Right lung (tissue), 2 donors: ENCODE measurements at regions not wholly inside any gene's neighbourhood (a gene's known extent, or its start where the extent isn't known, plus 50 kb on each side); places are given as distances from the start of the nearest gene placed in this dataset.
"Not testable (repeated sequence)": the region's sequence is repeated elsewhere in the genome, so short reads cannot be mapped to it uniquely, and the experiment has no call there.

Source experiments
- DNase-seq, 2 donors: peaks; one replicate each; pipeline ENCODE4 v3.0.0-alpha.2; 2013

DNA sequence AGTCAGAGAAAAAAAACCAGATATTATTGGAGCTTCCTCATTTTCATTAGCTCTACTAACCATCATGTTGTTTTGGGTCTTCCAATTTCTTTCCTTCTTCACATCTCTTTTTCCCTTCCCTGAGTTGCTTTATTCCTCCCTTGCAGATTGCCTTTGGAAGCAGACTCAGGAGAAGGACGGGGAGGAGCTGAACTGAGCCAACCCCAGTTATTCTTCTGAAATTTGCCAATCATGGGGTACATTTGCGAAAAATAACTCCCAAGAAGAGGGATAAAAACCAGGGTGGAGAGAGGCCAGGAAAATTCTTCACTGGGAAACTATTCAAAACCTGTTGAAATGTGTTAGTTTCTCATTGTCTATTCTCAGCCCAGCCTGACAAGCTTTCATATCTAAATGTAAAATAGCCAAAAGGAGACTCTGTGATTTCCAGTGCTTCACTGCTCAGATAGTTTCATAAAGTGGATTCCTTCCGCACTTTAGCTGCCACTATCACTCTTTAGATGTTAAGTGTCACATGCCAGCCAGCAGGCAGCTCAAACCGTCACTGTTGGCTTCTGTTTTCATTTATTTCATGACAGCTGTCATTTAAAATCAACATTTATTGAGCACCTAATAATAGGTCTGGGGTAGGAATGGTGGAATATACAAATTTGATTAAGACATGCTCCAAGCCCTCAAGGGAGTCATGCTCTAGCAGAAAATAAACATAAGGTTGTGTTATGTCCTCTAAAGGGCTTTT, 204.5 kb downstream of the SREK1 start:
- DNase-seq: no peak

DNA sequence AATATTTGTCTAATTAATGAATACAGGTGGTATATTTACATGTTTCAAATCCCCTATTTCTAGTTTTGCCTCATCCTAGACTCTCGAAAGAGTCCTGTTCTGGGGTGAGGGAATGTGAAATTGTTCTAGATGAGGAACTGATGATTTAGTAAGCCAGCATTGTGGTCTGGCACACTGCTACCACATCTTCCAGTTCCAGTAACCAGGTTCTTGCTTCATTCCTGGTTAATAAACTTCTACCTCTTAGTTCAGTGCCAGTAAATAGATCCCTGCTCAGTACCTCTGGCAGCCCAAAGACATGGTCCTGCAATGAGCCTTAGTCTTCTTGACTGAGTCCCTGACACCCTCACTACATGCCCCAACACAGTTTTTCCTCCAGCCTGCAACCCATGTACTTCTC, 207.7 kb downstream of the SREK1 start:
- DNase-seq: no peak

DNA sequence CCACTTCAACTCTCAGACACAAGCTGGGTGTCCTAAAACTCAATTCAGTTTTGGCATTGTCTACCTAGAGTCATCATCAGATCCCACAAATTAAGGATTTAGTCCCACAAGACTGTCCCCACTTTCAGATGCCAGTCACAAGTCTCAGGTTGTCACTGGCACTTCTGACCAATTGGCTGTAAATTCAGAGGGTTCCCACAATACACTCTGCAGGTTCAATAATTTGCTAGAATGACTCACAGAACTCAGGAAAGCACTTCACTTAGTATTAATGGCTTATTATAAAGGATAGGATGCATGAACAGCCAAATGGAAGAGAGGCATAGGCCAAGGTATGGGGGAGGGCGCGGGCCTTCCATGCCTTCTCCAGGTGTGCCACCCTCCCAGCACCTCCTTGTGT, 209.1 kb downstream of the SREK1 start:
- DNase-seq: no peak

DNA sequence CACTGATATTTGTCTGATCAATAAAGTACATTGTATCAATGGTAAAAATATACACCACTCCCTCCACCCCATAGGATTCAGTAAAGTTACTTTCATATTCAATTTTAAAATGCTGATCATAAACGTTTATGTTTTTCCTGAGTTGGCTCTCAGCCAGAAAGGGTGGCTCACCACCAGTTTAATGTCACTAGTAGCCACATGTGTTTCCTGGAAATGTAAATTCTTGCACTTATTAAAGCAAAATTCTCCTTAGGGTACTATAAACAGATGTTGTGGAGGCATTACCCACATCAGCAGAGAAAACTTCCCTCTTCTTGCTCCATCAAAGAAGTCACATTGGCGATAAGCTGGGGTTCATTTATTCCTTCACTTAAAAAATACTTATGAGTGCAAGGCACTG, 210.3 kb downstream of the SREK1 start:
- no peak for DNase-seq

DNA sequence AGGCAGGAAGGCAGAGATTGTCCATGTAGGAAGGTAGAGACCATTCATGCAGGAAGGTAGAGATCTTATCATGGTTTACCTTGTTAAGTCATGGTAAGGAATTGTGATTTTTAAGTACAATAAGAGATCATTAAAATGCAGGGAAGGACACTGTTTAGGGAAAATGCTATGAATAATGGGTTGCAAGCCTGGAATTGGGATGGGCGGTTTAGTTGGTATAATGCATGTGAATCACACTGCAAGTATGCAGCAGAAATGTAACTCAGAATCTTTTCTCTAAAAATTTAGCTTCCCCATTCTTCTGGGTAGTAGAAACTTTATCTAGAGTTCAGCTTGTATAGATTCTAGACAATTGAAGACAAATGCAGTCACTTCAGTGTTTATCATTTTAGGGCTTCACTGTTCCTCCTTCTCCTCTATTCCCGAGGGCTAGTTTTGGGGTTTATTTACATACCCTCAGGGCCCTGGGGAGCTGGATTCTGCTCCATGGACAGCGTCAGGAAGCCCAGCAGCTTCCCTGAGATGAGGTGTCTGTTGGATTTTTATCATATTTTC, 212.0 kb downstream of the SREK1 start:
- DNase-seq: no peak

DNA sequence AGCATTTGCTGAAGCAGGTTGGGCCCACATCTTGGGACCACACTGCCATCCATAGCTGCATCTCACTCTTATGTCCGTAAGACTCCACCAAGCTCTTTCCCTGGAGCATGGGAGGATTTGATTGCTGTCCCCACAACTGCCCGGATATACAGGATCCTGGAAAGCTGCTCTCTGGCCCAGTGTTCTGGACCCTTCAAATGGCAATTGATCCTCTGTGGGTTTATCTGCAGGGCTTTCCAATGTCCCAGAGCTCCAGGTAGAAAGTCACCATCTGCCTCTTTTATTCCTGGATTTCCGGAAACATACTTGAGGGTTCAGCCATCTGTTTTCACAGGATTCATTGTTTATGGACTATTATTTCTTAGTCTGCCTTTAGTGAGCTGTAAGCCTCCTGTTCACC, 214.6 kb downstream of the SREK1 start:
- no peak for DNase-seq

DNA sequence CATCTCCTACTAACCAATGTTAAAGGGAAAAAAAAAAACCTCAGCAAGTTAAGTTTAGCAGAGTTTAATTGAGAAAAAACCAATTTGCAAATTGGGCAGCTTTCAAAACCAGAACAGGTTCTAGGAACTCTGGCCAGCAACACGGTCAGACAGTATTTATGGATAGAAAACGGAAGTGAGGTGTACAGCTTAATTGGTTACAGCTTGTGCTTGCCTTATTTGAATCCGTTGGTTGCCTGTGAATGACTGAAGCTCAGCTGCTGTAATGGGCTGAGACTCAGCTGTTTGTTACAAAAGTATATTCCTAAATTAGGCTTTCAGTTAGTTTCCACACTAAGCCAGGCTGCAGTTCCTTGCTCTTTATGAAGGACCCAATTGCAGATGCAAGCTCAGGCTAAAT, 217.0 kb downstream of the SREK1 start:
- DNase-seq: no peak

DNA sequence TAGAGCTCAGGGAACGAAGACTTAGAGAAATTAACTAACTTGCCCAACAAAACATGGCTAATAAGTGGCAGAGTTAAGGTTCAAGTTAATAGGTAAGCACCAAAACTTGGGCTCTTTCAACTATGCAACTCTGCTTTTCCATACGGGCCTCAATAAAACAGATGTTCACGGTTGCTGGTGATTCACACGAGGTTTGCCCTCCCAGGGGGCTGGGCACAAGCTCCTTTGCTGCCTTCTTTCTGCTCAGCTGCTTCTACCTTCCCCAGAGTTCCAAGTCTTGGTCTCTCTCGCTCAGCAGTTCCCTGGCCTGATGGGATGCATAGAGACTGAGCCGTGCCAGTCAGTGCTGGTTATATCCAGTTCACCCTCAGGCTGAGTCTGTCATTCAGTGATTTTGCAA, 217.9 kb downstream of the SREK1 start:
- DNase-seq: no peak

DNA sequence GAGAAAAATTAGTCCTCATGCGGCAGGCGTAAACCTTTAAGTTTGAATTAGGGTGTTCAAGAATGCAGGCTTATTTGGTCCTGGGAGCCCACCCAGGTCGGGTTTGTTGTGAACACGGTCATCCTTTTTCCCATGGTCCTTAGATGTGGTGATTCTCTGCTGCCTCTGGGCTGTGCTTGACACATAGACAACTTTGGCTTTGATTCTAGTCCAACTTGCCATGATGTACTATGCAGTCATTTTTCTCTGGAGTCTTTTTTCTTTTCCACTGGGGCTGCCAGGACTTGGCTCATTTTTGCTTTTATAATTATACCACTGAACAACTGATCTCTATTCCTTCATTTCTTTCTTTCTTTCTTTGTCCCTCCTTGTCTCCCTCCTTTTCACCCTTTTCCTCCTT, 218.6 kb downstream of the SREK1 start:
- peak; percentile 19 to 28 for DNase-seq

DNA sequence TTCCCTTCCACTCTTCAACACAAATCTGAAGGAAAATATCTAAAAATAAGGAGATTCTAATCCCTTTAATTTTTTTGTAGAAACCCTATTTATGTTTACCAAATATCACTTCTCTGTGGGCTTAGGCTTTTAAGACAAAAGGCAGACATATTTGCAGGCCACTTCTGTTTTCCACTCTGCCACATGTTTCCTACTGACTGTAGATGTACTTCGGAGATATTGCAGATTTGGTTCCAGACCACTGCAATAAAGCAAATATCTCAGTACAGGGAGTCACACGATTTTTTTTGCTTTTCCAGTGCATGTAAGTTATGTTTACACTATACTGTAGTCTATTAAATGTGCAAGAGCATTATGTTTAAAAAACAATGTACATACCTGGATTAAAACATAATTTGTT, 219.0 kb downstream of the SREK1 start:
- DNase-seq: no peak

DNA sequence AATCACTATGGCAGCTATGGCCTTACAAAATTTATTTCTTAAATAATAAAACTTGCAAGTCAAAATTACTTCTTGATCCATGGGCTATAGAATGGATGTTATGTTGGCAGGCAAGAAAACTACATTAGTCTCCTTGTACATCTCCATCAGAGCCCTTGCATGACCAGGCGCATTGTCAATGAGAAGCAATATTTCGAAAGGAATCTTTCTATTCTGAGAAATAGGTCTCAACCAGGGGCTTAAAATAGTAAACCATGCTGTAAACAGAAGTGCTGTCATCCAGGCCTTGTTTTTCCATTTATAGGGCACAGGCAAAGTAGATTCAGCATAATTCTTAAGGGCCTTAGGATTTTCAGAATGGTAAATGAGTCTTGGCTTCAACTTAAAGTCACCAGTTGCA, 220.1 kb downstream of the SREK1 start:
- DNase-seq: no peak

DNA sequence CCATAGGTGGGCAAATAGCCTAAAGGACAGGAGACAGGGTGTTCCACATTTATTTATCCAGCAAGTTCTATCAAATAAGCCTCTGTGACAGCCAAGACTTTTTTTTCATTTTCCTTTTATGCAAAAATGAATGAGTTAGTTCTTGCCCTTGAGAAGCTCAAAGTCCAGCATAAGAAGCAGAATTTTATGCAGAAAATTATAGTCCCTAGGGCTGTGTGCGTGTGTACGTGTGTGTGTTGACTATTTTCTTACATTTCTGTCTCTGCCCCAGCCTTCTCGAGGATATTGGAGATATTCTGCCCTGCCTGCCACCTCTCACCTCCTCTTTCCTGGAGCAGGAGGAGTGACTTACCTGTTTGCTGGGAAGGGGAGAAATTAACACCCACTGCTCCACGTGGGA, 221.9 kb downstream of the SREK1 start:
- no peak for DNase-seq

DNA sequence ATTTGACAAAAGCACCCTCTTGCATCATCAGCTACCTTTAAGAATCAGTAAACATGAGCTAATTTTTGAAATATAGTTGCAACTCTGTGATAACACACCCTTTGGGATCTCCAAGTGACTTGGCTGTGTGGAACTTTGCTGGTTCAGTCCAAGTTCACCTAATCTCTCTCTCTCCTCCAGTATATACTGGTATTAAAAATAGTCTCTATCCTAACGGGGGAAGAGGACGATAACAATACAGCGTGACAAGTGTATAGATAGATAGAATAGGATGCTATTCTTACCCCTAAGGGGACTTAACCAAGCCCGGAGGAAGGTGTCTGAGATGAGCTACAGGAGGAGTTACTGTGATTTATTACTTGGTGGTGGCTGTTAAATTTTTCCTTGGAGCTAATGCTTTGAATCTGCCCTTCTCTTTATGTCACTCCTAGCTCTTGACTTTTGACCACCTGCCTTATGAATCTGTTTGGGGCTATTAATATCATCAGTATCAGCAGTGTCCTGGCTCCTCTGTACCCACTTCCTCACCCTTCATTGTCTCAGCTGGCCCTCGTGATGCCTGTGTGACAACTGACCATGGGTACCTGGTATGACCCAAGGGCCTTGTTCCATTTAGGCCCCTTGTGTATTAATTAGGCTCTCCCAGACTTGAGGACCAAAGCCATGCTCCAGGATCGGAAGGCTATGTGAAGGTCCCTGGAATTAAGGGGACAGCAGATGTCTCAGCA, 223.9 kb downstream of the SREK1 start:
- DNase-seq: no peak

DNA sequence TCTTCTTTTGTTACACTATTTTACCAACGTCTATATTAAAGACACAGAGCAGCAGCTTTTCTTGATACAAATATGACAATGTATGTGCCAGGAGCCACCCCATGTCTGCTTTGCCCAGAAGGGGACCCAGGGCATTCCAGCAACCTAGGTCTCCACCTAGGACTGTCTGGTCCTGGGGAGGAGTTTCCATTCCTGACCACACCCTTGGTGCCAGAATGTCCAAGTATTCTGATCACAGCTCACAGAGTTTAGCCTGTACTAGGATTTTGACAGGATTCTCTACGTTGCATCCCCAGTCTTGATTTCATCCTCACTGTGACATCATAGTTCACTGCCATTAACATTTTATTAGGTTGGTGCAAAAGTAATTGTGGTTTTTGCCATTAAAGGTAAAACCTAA, 224.7 kb downstream of the SREK1 start:
- DNase-seq: no peak

DNA sequence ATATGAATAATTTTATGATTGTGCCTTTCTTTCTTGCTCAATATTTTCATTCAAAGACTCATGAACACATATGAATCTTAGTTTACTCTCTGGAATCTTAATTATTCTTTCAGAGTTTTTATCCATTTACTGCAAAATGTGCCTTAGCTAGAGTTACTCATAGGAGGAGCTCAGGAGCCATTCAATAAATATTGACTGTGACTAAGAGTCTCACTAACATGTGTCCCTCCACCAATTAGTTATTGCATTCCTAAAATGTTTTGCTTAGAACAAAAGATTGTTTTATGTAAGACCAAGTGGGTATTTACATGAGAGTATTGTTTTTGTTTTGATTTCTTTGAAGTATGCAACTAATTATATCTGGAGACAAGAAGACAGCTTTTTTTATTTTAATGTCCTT, 218.4 kb upstream of the MAST4 start:
- no peak for DNase-seq

DNA sequence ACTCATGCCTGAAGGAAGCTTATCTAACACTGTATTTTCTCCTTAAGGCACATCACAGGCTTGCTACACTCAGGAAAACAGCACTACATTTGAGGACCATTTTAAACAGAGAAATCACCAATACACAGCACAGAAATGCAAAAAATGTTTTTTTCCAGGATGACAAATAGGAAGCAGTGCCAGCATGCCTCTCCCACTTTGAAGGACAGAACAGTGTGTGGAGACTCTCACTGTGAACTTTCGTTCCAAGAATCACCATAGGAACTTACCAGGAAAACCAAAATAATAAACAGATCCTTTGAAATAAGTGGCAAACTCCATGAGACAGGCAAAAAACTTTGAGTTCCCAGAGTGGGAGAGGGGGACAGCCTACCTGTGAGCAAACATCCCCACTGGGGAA, 217.8 kb upstream of the MAST4 start:
- DNase-seq: no peak

DNA sequence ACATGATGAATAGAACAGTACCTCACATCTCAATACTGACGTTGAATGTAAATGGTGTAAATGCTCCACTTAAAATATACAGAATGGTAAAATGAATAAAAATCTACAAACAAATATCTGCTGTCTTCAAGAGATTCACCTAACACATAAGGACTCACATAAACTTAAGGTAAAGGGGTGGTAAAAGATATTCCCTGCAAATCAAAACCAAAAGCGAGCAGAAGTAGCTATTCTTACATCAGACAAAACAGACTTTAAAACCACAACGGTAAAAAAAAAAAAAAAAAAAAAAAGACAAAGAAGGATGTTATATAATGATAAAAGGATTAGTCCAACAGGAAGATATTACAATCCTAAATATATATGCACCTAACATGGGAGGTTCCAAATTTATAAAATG, 214.0 kb upstream of the MAST4 start:
- DNase-seq: no peak

DNA sequence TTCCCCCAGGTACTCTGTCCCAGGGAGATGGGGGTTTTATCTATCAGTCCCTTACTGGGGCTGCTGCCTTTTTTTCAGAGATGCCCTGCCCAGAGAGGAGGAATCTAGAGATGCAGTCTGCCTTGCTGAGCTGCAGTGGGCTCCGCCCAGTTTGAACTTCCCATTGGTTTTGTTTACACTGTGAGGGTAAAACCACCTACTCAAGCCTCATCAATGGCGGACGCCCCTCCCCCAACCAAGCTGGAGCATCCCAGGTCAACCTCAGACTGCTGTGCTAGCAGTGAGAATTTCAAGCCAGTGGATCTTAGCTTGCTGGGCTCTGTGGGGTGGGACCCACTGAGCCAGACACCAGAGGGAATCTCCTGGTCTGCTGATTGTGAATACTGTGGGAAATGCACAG, 191.0 kb upstream of the MAST4 start:
- DNase-seq: not testable (repeated sequence)

DNA sequence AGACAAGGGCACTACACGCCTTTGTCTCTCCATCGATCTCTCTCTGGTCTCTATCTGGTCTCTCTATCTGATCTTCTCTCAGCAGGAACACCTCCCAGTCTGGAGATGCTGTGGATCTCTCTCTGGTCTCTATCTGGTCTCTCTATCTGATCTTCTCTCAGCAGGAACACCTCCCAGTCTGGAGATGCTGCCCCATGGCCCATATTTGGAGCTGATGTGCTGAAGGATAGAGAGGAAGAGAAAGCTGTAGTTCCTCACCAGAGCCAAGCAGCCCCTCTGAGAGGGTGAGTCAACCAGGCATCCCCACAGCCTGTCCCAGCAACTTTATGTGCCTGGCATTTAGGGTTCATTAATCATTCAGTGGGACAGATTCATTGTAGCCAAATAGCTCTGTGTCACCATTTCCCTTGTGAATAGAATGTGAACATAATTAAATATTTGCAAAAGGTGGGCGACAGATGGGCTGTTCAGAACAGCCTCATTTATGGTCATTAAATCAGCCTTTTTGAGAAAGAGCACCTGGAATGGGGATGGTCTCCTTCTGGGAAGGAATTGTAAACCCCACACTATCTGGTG, 189.3 kb upstream of the MAST4 start:
- no peak for DNase-seq

DNA sequence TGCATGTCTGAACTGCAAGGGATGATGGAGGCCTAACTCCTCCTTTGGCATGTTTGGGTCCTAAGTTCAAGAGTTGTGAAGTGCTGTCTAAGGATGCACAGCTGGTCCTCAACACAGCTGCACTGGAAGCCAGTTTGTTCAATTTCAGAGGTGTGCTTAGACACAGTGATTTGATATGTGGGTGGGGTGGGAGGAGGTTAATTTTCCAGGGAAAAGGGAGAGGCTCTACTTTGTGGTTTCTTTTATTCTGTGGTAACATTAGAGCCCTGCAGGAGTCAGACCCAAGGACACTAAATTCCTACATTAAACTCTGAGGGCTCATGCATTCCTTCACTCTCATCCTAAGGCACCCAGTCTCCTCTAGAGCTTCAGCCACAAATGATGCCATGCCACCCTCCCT, 188.4 kb upstream of the MAST4 start:
- DNase-seq: no peak

DNA sequence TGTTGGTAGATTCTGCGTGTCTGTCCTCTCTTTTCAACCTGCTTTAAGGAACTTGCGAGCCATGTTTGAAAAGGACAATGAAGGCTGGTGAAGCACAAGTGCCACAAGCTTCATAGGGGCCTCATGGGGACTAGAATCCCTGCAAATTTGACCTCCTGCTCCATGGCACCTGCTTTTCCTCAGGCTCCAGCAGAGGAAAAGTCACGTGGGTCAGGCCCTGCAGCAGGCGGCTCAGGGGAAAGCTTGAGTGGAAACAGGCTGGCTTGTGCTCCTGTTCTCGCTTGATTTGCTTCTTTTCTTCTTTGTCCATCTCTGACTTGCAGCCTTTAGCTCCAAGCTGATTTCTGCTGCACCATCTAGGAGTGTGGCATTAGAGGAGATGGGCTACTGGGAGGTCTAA, 187.6 kb upstream of the MAST4 start:
- no peak for DNase-seq

DNA sequence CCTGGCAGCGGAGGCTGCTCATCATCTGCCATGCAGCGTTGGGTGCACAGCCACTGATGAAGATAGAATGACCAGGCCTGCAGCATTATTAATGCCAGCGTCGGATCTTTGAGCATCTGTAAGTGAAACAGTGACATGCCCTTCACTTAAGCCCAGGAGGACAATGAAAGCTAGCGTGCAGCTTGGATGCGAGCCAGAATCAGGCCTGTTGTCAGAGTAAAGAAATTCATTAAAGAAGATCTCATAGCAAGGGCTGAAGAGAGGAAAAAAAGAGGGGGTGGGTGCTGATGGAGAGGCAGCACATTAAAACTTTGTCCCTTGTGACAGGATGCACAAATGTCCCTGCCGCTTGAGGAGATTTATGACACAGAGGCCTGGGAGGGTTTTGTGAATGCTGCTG, 186.1 kb upstream of the MAST4 start:
- no peak for DNase-seq

DNA sequence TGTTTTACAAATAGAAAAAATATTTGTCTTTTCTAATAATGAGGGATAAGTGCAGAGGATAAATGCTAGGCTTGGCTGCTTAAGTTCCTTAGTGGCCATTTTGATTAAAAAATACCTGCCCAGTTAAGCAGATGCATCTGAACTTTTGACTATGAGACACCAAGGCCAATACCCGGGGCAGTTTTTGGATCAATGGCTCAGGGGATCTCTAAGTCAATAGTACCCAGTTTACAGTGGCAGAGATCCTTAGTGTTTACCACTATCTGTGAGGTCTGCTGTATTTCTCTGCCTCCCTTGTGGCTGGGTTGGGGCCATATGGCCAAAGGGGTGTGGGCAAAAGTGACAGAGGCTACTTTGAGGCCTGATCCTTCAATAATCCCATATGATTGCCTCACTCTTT, 184.5 kb upstream of the MAST4 start:
- DNase-seq: no peak
